PC-9 (cell line): ENCODE measurements at regions not wholly inside any gene's neighbourhood (a gene's known extent, or its start where the extent isn't known, plus 50 kb on each side); places are given as distances from the start of the nearest gene placed in this dataset.

Source experiments
- BruUV-seq: library from RNA; stranded (reverse); fragments of 400-500 nt; replicated peaks from 2 replicates; lab custom pipeline; 2021; lab: Mats Ljungman, UMichigan
- CTCF ChIA-PET: fragments of 300-600 bp; sonication (Branson Sonifier 250); formaldehyde crosslinking; loops from one replicate; lab custom pipeline; 2022; ENCODE audit warnings: antibody characterized with exemption; lab: Charles Lee
- POLR2A ChIA-PET: fragments of 300-600 bp; sonication (Branson Sonifier 250); formaldehyde crosslinking; loops from one replicate; lab custom pipeline; 2022; ENCODE audit warnings: antibody characterized with exemption; ENCODE audit not compliant: unreplicated experiment; lab: Charles Lee
- DNase-seq, 2 experiments: peaks; one replicate each; pipeline versions ENCODE4 v3.0.0 to v3.0.0-alpha.2; 2015 to 2022; ENCODE audit warnings: mixed read lengths in 1 of 2
- H2AFZ ChIP-seq: fragments of 200-600 bp; sonication (generic); 2 replicates; pipeline ENCODE4 v1.8.1; 2017; ENCODE audit warnings: antibody characterized with exemption
- H3F3A ChIP-seq: fragments of 200-600 bp; sonication (generic); 2 replicates; pipeline ENCODE4 v1.8.1; 2017; ENCODE audit warnings: antibody characterized with exemption, mild to moderate bottlenecking, low read depth; ENCODE audit not compliant: insufficient read depth
- H3K27ac ChIP-seq: fragments of 200-600 bp; sonication (generic); 2 replicates; pipeline ENCODE4 v1.6.1; 2016; ENCODE audit warnings: mixed run types
- H3K27me3 ChIP-seq: fragments of 200-600 bp; sonication (generic); 2 replicates; pipeline ENCODE4 v1.6.1; 2016; ENCODE audit warnings: low read depth, mixed run types; ENCODE audit not compliant: insufficient read depth
- H3K36me3 ChIP-seq: fragments of 200-600 bp; sonication (generic); 2 replicates; pipeline ENCODE4 v1.6.1; 2016; ENCODE audit warnings: low read depth, mixed run types
- H3K4me1 ChIP-seq: fragments of 200-600 bp; sonication (generic); replicated peaks from 2 replicates; pipeline ENCODE4 v1.6.1; 2016; ENCODE audit warnings: mixed run types; ENCODE audit not compliant: insufficient read depth
- H3K4me2 ChIP-seq: fragments of 200-600 bp; sonication (generic); 2 replicates; pipeline ENCODE4 v1.6.1; 2017; ENCODE audit warnings: mixed run types
- H3K4me3 ChIP-seq: fragments of 200-600 bp; sonication (generic); 2 replicates; pipeline ENCODE4 v1.6.1; 2016; ENCODE audit warnings: mixed run types
- H3K79me2 ChIP-seq: fragments of 200-600 bp; sonication (generic); 2 replicates; pipeline ENCODE4 v1.6.1; 2017; ENCODE audit warnings: low read depth, mixed run types
- H3K9me2 ChIP-seq: fragments of 200-600 bp; sonication (generic); 2 replicates; pipeline ENCODE4 v1.8.1; 2017; ENCODE audit warnings: mild to moderate bottlenecking; ENCODE audit not compliant: insufficient read depth
- H3K9me3 ChIP-seq: fragments of 200-600 bp; sonication (generic); 2 replicates; pipeline ENCODE4 v1.8.1; 2016; ENCODE audit warnings: low read depth; ENCODE audit not compliant: insufficient read depth
- H4K20me1 ChIP-seq: fragments of 200-600 bp; sonication (generic); 2 replicates; pipeline ENCODE4 v1.8.1; 2017; ENCODE audit not compliant: insufficient read depth
- EZH2 ChIP-seq: fragments of 200-600 bp; sonication (generic); IDR thresholded peaks from 2 replicates; pipeline ENCODE4 v1.8.0; 2017; ENCODE audit warnings: antibody characterized with exemption, low read depth
- intact Hi-C: fragments of 100-400 bp; cut with micrococcal nuclease; formaldehyde crosslinking; loops from one replicate; pipeline ENCODE4 v1.10.0; 2022; ENCODE audit not compliant: unreplicated experiment
- TF ChIP-seq, protein P1 (sequence below): fragments of 200-600 bp; sonication (generic); conservative IDR thresholded peaks from 2 replicates; pipeline ENCODE4 v1.6.1; 2017; ENCODE audit warnings: mixed run types, antibody characterized with exemption, mild to moderate bottlenecking, moderate library complexity

- TF ChIP-seq EZH2 = no peak
- TF ChIP-seq, protein P1, sequence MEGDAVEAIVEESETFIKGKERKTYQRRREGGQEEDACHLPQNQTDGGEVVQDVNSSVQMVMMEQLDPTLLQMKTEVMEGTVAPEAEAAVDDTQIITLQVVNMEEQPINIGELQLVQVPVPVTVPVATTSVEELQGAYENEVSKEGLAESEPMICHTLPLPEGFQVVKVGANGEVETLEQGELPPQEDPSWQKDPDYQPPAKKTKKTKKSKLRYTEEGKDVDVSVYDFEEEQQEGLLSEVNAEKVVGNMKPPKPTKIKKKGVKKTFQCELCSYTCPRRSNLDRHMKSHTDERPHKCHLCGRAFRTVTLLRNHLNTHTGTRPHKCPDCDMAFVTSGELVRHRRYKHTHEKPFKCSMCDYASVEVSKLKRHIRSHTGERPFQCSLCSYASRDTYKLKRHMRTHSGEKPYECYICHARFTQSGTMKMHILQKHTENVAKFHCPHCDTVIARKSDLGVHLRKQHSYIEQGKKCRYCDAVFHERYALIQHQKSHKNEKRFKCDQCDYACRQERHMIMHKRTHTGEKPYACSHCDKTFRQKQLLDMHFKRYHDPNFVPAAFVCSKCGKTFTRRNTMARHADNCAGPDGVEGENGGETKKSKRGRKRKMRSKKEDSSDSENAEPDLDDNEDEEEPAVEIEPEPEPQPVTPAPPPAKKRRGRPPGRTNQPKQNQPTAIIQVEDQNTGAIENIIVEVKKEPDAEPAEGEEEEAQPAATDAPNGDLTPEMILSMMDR = no peak
- BruUV-seq = no TSS peak
- no peak for DNase-seq
- H2AFZ ChIP-seq = no peak overlapping the region
- no peaks in the 10 kb centered on the region for H4K20me1 ChIP-seq
- POLR2A ChIA-PET = interaction anchor here (0.6 kb wide), 1 partner anchor 403 kb away, joined by 3 read pairs; no protein-coding TSS in a partner anchor
- CTCF ChIA-PET = no interaction called here
- H3K27ac ChIP-seq = no peak overlapping the region
- no peaks in the 10 kb centered on the region for H3F3A ChIP-seq
- intact Hi-C loops = no loop called here
- peaks cover 3% of the 10 kb centered on the region; the same call in 1 of the 2 replicates for H3K9me3 ChIP-seq
- no peaks in the 10 kb centered on the region for H3K4me1 ChIP-seq
- no peak overlapping the region for H3K4me2 ChIP-seq
- no peak overlapping the region for H3K4me3 ChIP-seq
- H3K27me3 ChIP-seq = no peaks in the 10 kb centered on the region
- H3K9me2 ChIP-seq = no peaks in the 10 kb centered on the region
- H3K79me2 ChIP-seq = no peaks in the 10 kb centered on the region
- H3K36me3 ChIP-seq = no peaks in the 10 kb centered on the region
These were observed 76.1 kb downstream of the ADRB2 start for GRCh38 chr5:148902478-148902877.

DNA sequence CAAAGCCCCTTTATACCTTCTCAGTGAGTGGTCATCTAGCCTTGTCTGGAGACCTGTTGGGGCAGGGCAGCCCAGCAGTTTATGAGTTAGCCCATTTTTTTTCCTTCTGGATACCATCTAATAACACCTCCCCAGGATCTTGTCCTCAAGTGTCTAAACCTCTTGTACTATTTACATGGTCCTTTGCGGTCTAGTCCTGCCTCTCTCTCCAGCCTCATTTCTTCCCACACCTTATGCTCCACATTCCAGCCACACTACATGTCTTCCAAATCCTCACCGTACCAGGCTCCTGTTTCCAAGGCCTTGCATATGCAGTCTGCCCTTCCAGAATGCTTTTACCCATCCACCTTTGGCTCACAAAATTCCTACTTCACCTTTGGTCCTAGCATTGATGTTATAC, 77.2 kb downstream of the ADRB2 start:
- POLR2A ChIA-PET = no interaction called here
- Histone ChIP-seq H4K20me1 (no peaks in the 10 kb centered on the region), H3K4me3 (no peak overlapping the region), H3K4me1 (peaks cover 7% of the 10 kb centered on the region), H3K9me2 (no peaks in the 10 kb centered on the region), H3K27me3 (no peaks in the 10 kb centered on the region), H2AFZ (no peak overlapping the region), H3K4me2 (no peak overlapping the region), H3F3A (peaks cover under 1% of the 10 kb centered on the region; the same call in 1 of the 2 replicates), H3K36me3 (no peaks in the 10 kb centered on the region), H3K79me2 (no peaks in the 10 kb centered on the region), H3K9me3 (peaks cover 3% of the 10 kb centered on the region; the same call in 1 of the 2 replicates), H3K27ac (no peak overlapping the region)
- DNase-seq = no peak
- intact Hi-C loops = no loop called here
- CTCF ChIA-PET = no interaction called here
- no peak for TF ChIP-seq EZH2
- TF ChIP-seq, protein P1 = no peak
- no TSS peak for BruUV-seq

- no TSS peak for BruUV-seq
- CTCF ChIA-PET = no interaction called here
These were observed 78.0 kb downstream of the ADRB2 start for GRCh38 chr5:148904440-148904839.

More at GRCh38 chr5:148904440-148904839, 78.0 kb downstream of the ADRB2 start:
- no peak overlapping the region for H3K4me2 ChIP-seq
- no peak overlapping the region for H2AFZ ChIP-seq
- intact Hi-C loops = no loop called here
- peaks cover 15% of the 10 kb centered on the region for H3K4me1 ChIP-seq
- H3K36me3 ChIP-seq = no peaks in the 10 kb centered on the region
- no peaks in the 10 kb centered on the region for H4K20me1 ChIP-seq
- DNase-seq = no peak
- H3K9me3 ChIP-seq = peaks cover 3% of the 10 kb centered on the region; the same call in 1 of the 2 replicates
- POLR2A ChIA-PET = no interaction called here
- TF ChIP-seq, protein P1 = no peak
- H3K4me3 ChIP-seq = no peak overlapping the region
- H3F3A ChIP-seq = peaks cover 9% of the 10 kb centered on the region
- no peak overlapping the region for H3K27ac ChIP-seq
- no peaks in the 10 kb centered on the region for H3K79me2 ChIP-seq
- no peaks in the 10 kb centered on the region for H3K9me2 ChIP-seq
- H3K27me3 ChIP-seq = no peaks in the 10 kb centered on the region
